ENCODE measurements at regions not wholly inside any gene's neighbourhood (a gene's known extent, or its start where the extent isn't known, plus 50 kb on each side); places are given as distances from the start of the nearest gene placed in this dataset.

DNA sequence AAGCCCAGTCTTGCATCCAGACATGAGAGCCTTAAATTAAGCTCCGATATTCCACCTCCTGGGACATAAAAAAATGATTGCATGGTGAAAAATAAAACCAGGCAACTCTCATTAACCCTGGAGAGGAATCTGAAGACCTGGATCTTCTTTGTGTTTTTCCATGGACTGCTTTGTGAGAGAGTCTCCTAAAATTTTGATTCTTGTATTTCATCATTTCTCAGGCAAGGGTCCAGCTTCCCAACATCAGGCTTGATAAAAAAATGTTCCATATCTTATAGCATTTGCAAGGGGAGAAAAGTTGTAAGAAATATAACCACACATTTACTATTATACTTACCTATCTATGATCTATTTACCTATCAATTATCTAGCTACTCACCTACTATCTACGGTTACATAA lies 327.5 kb upstream of the SPHKAP start:
- TF ChIP-seq, protein P1, sequence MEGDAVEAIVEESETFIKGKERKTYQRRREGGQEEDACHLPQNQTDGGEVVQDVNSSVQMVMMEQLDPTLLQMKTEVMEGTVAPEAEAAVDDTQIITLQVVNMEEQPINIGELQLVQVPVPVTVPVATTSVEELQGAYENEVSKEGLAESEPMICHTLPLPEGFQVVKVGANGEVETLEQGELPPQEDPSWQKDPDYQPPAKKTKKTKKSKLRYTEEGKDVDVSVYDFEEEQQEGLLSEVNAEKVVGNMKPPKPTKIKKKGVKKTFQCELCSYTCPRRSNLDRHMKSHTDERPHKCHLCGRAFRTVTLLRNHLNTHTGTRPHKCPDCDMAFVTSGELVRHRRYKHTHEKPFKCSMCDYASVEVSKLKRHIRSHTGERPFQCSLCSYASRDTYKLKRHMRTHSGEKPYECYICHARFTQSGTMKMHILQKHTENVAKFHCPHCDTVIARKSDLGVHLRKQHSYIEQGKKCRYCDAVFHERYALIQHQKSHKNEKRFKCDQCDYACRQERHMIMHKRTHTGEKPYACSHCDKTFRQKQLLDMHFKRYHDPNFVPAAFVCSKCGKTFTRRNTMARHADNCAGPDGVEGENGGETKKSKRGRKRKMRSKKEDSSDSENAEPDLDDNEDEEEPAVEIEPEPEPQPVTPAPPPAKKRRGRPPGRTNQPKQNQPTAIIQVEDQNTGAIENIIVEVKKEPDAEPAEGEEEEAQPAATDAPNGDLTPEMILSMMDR (IDR thresholded peaks at IDR 0.05): no peak
- TF ChIP-seq POLR2A (IDR thresholded peaks at IDR 0.05; ENCODE audit: low read depth): no peak
